WTC11 (cell line): ENCODE measurements at regions not wholly inside any gene's neighbourhood (a gene's known extent, or its start where the extent isn't known, plus 50 kb on each side); places are given as distances from the start of the nearest gene placed in this dataset.

ENCODE experiments used
- ATAC-seq: fragments of 200-7000 bp; cut with Tn5 transposase; 2 replicates; pipeline ENCODE4 v1.10.0; 2021; ENCODE audit warnings: mild to moderate bottlenecking, moderate library complexity
- CTCF ChIA-PET: fragments of 300-600 bp; sonication (Branson Sonifier 250); formaldehyde crosslinking; loops from one replicate; lab custom pipeline; 2021; ENCODE audit warnings: antibody characterized with exemption; lab: Charles Lee
- POLR2A ChIA-PET: fragments of 350-600 bp; sonication (Branson Sonifier 250); formaldehyde crosslinking; loops from one replicate; lab custom pipeline; 2021; ENCODE audit warnings: antibody characterized with exemption; lab: Charles Lee
- DNase-seq: peaks from one replicate; pipeline ENCODE4 v3.0.0; 2021; ENCODE audit warnings: low spot score
- H3K27ac Mint-ChIP-seq: 2 replicates; pipeline ENCODE4 v1.8.0; 2021; ENCODE audit warnings: mixed read lengths
- H3K27me3 Mint-ChIP-seq: 2 replicates; pipeline ENCODE4 v1.8.0; 2021; ENCODE audit warnings: low read depth, mild to moderate bottlenecking, moderate library complexity, mixed read lengths
- H3K36me3 Mint-ChIP-seq: 2 replicates; pipeline ENCODE4 v1.8.0; 2021; ENCODE audit warnings: mixed read lengths
- H3K4me1 Mint-ChIP-seq: 2 replicates; pipeline ENCODE4 v1.8.0; 2022; ENCODE audit warnings: mixed read lengths
- H3K4me3 Mint-ChIP-seq: 2 replicates; pipeline ENCODE4 v1.8.0; 2021; ENCODE audit warnings: mild to moderate bottlenecking, moderate library complexity, mixed read lengths
- H3K9me3 Mint-ChIP-seq: 2 replicates; pipeline ENCODE4 v1.8.0; 2021; ENCODE audit warnings: mixed read lengths
- ATF1 ChIP-seq: sonication (generic); formaldehyde crosslinking; IDR thresholded peaks from 2 replicates; pipeline ENCODE4 v1.8.1; 2023; ENCODE audit warnings: mild to moderate bottlenecking, moderate library complexity, missing genetic modification reagents
- ATF2 ChIP-seq: sonication (generic); formaldehyde crosslinking; IDR thresholded peaks from 2 replicates; pipeline ENCODE4 v1.8.1; 2022; ENCODE audit warnings: low read depth, missing genetic modification reagents, borderline replicate concordance
- CREM ChIP-seq: sonication (generic); formaldehyde crosslinking; IDR thresholded peaks from 2 replicates; pipeline ENCODE4 v1.8.1; 2022; ENCODE audit warnings: mild to moderate bottlenecking, missing genetic modification reagents, moderate library complexity
- E2F4 ChIP-seq: sonication (generic); formaldehyde crosslinking; IDR thresholded peaks from 2 replicates; pipeline ENCODE4 v1.8.1; 2022; ENCODE audit warnings: low read depth, mild to moderate bottlenecking, moderate library complexity, missing genetic modification reagents, borderline replicate concordance
- FOXP4 ChIP-seq: sonication (generic); formaldehyde crosslinking; IDR thresholded peaks from 2 replicates; pipeline ENCODE4 v1.8.0; 2022; ENCODE audit warnings: mild to moderate bottlenecking, missing genetic modification reagents
- GABPB1 ChIP-seq: sonication (generic); formaldehyde crosslinking; IDR thresholded peaks from 2 replicates; pipeline ENCODE4 v1.8.1; 2023; ENCODE audit warnings: mild to moderate bottlenecking, missing genetic modification reagents
- GRHL2 ChIP-seq: fragments of 250-450 bp; sonication (Bioruptor Pico); IDR thresholded peaks from 2 replicates; pipeline ENCODE4 v1.8.0; 2022; ENCODE audit warnings: mild to moderate bottlenecking, moderate library complexity; ENCODE audit not compliant: insufficient replicate concordance, severe bottlenecking
- IRF2 ChIP-seq: sonication (generic); formaldehyde crosslinking; IDR thresholded peaks from 2 replicates; pipeline ENCODE4 v1.8.0; 2022; ENCODE audit warnings: low read depth, missing genetic modification reagents, borderline replicate concordance
- MAX ChIP-seq: sonication (generic); formaldehyde crosslinking; IDR thresholded peaks from 2 replicates; pipeline ENCODE4 v1.8.0; 2022; ENCODE audit warnings: mild to moderate bottlenecking, missing genetic modification reagents
- NFATC4 ChIP-seq: fragments of 250-450 bp; sonication (Bioruptor Pico); IDR thresholded peaks from 2 replicates; pipeline ENCODE4 v1.9.0; 2021; ENCODE audit warnings: mild to moderate bottlenecking
- PRDM15 ChIP-seq: sonication (generic); formaldehyde crosslinking; IDR thresholded peaks from 2 replicates; pipeline ENCODE4 v1.8.0; 2022; ENCODE audit warnings: missing genetic modification reagents
- RELA ChIP-seq: sonication (generic); formaldehyde crosslinking; IDR thresholded peaks from 2 replicates; pipeline ENCODE4 v1.8.1; 2022; ENCODE audit warnings: missing genetic modification reagents, mild to moderate bottlenecking, borderline replicate concordance
- TCF7 ChIP-seq: sonication (generic); formaldehyde crosslinking; IDR thresholded peaks from 2 replicates; pipeline ENCODE4 v1.8.0; 2022; ENCODE audit warnings: mild to moderate bottlenecking, low read depth, missing genetic modification reagents, moderate library complexity
- TEAD1 ChIP-seq: sonication (generic); formaldehyde crosslinking; IDR thresholded peaks from 2 replicates; pipeline ENCODE4 v1.8.0; 2022; ENCODE audit warnings: mild to moderate bottlenecking, missing genetic modification reagents
- TP53 ChIP-seq: sonication (generic); formaldehyde crosslinking; IDR thresholded peaks from 2 replicates; pipeline ENCODE4 v1.8.1; 2023; ENCODE audit warnings: mild to moderate bottlenecking, missing genetic modification reagents
- ZBTB43 ChIP-seq: sonication (generic); formaldehyde crosslinking; IDR thresholded peaks from 2 replicates; pipeline ENCODE4 v1.8.1; 2023; ENCODE audit warnings: mild to moderate bottlenecking, missing genetic modification reagents
- ZNF219 ChIP-seq: sonication (generic); formaldehyde crosslinking; IDR thresholded peaks from 2 replicates; pipeline ENCODE4 v1.8.0; 2023; ENCODE audit warnings: missing genetic modification reagents, mild to moderate bottlenecking, borderline replicate concordance
- ZNF263 ChIP-seq: sonication (generic); formaldehyde crosslinking; IDR thresholded peaks from 2 replicates; pipeline ENCODE4 v1.8.1; 2022; ENCODE audit warnings: low read depth, mild to moderate bottlenecking, moderate library complexity, missing genetic modification reagents
- ZNF416 ChIP-seq: fragments of 250-450 bp; sonication (Bioruptor Pico); IDR thresholded peaks from 2 replicates; pipeline ENCODE4 v1.9.0; 2021; ENCODE audit warnings: mild to moderate bottlenecking, inconsistent platforms
- ZNF532 ChIP-seq: fragments of 250-450 bp; sonication (Bioruptor Pico); IDR thresholded peaks from 2 replicates; pipeline ENCODE4 v1.9.0; 2021; ENCODE audit warnings: mild to moderate bottlenecking, borderline replicate concordance

GRCh38 chr2:46845542-46846486, 69.8 kb downstream of the MCFD2 start (continued):
- TF ChIP-seq ZNF532 (CRISPR knock-in tag): no peak
- no peak for TF ChIP-seq TP53 (CRISPR knock-in tag)
- no peak for TF ChIP-seq IRF2
- TF ChIP-seq ZNF263 (CRISPR knock-in tag): no peak
- no peak for TF ChIP-seq GRHL2 (CRISPR knock-in tag)
- TF ChIP-seq ZBTB43 (CRISPR knock-in tag): no peak
- no peak for TF ChIP-seq GABPB1 (CRISPR knock-in tag)
- no peak for TF ChIP-seq TEAD1
- TF ChIP-seq FOXP4 (CRISPR knock-in tag): no peak
- no peak for TF ChIP-seq E2F4 (CRISPR knock-in tag)
- TF ChIP-seq ATF2: no peak
- no peak for TF ChIP-seq TCF7 (CRISPR knock-in tag)
- no peak for TF ChIP-seq ZNF416 (CRISPR knock-in tag)

- Mint-ChIP-seq H3K4me1 (no peaks in the 10 kb centered on the region), H3K36me3 (no peaks in the 10 kb centered on the region), H3K27me3 (no peaks in the 10 kb centered on the region), H3K4me3 (no peak overlapping the region), H3K9me3 (no peaks in the 10 kb centered on the region), H3K27ac (no peak overlapping the region)
- no peak for DNase-seq
- ATAC-seq: no peak
- POLR2A ChIA-PET: no interaction called here
- CTCF ChIA-PET: no interaction called here
- TF ChIP-seq TP53 (CRISPR knock-in tag): no peak
- no peak for TF ChIP-seq PRDM15 (CRISPR knock-in tag)
- no peak for TF ChIP-seq ZNF416 (CRISPR knock-in tag)
- TF ChIP-seq ZNF219: no peak
- no peak for TF ChIP-seq NFATC4 (CRISPR knock-in tag)
- no peak for TF ChIP-seq CREM (CRISPR knock-in tag)
- no peak for TF ChIP-seq TEAD1
- TF ChIP-seq RELA (CRISPR knock-in tag): no peak
- no peak for TF ChIP-seq ATF1 (CRISPR knock-in tag)
- TF ChIP-seq IRF2: no peak
- TF ChIP-seq MAX (CRISPR knock-in tag): no peak
Measured at GRCh38 chr2:46844443-46844842, 71.2 kb downstream of the MCFD2 start.
